Endothelial cell of umbilical vein (primary cell): ENCODE measurements at regions not wholly inside any gene's neighbourhood (a gene's known extent, or its start where the extent isn't known, plus 50 kb on each side); places are given as distances from the start of the nearest gene placed in this dataset.
"Not testable (repeated sequence)": the region's sequence is repeated elsewhere in the genome, so short reads cannot be mapped to it uniquely, and the experiment has no call there.

Experiments
- BruUV-seq: library from RNA; stranded (reverse); fragments of 400-500 nt; replicated peaks from 2 replicates; lab custom pipeline; 2021; lab: Mats Ljungman, UMichigan
- CTCF ChIA-PET: fragments of 300-600, 350-600 bp; sonication (Branson Sonifier 250); formaldehyde crosslinking; loops from one replicate; lab custom pipeline; 2021; ENCODE audit warnings: antibody characterized with exemption, inconsistent platforms; lab: Charles Lee
- POLR2A ChIA-PET: fragments of 300-600, 350-600 bp; sonication (Branson Sonifier 250); formaldehyde crosslinking; loops from one replicate; lab custom pipeline; 2021; ENCODE audit warnings: antibody characterized with exemption, inconsistent platforms; lab: Charles Lee
- DNase-seq: peaks from one replicate; pipeline ENCODE4 v3.0.0-alpha.2; 2011; ENCODE audit warnings: low read depth, low spot score
- FAIRE-seq: peaks from 2 replicates; lab custom pipeline; 2011; peaks lifted over from hg19 to GRCh38; lab: Jason Lieb, UNC
- H2AFZ ChIP-seq: 2 replicates; pipeline ENCODE4 v1.6.0; 2012; ENCODE audit warnings: low read depth, low read length, control low read depth, inconsistent platforms
- H3K27ac ChIP-seq: 2 replicates; pipeline ENCODE4 v1.5.1; 2011; ENCODE audit warnings: low read depth, mild to moderate bottlenecking, control low read depth, low read length, moderate library complexity; ENCODE audit not compliant: insufficient read depth
- H3K27me3 ChIP-seq, 2 experiments: 2 replicates each; pipeline versions ENCODE4 v1.6.0 to v1.6.1; 2011; ENCODE audit warnings: low read length in 2 of 2, mixed read lengths in 1 of 2; ENCODE audit not compliant: control insufficient read depth in 2 of 2, insufficient read depth in 2 of 2
- H3K36me3 ChIP-seq, 2 experiments: 2 replicates in 1 of 2; 3 replicates in 1 of 2; pipeline ENCODE4 v1.5.1; 2011; ENCODE audit warnings: low read length in 2 of 2, mild to moderate bottlenecking in 1 of 2, moderate library complexity in 1 of 2; ENCODE audit not compliant: control insufficient read depth in 2 of 2, insufficient read depth in 2 of 2; ENCODE audit errors: extremely low read depth in 1 of 2
- H3K4me1 ChIP-seq: 3 replicates; pipeline ENCODE4 v1.5.1; 2011; ENCODE audit warnings: mild to moderate bottlenecking, low read length; ENCODE audit not compliant: control insufficient read depth, insufficient read depth; ENCODE audit errors: extremely low read depth
- H3K4me2 ChIP-seq: 2 replicates; pipeline ENCODE4 v1.6.1; 2011; ENCODE audit warnings: low read length, control low read depth, mixed read lengths; ENCODE audit not compliant: insufficient read depth
- H3K4me3 ChIP-seq, 3 experiments: fragments of 200-600 bp in 1 of 3; sonication (generic), shearing (Covaris generic) in 1 of 3; replicated peaks in 1 of 3; 2 replicates each; pipeline ENCODE4 v1.5.1; 2011 to 2016; ENCODE audit warnings: control low read depth in 3 of 3, low read length in 3 of 3, mild to moderate bottlenecking in 2 of 3, inconsistent platforms in 1 of 3, low read depth in 1 of 3, moderate library complexity in 1 of 3; ENCODE audit not compliant: insufficient read depth in 1 of 3
- H3K79me2 ChIP-seq: 2 replicates; pipeline ENCODE4 v1.6.0; 2012; ENCODE audit warnings: low read length, inconsistent platforms; ENCODE audit not compliant: control insufficient read depth, insufficient read depth
- H3K9ac ChIP-seq: replicated peaks from 2 replicates; pipeline ENCODE3; 2011; ENCODE audit warnings: low read length, control low read depth; ENCODE audit not compliant: insufficient read depth; ENCODE audit errors: extremely low read depth
- H3K9me1 ChIP-seq: replicated peaks from 3 replicates; pipeline ENCODE4 v1.6.0; 2011; ENCODE audit warnings: mild to moderate bottlenecking, low read length; ENCODE audit not compliant: control insufficient read depth, insufficient read depth; ENCODE audit errors: extremely low read depth
- H3K9me3 ChIP-seq: replicated peaks from 2 replicates; pipeline ENCODE4 v1.5.1; 2012; ENCODE audit warnings: low read length, inconsistent platforms; ENCODE audit not compliant: control insufficient read depth, insufficient read depth
- H4K20me1 ChIP-seq: replicated peaks from 2 replicates; pipeline ENCODE3; 2011; ENCODE audit warnings: mild to moderate bottlenecking, low read length; ENCODE audit not compliant: control insufficient read depth, insufficient read depth; ENCODE audit errors: extremely low read depth
- EZH2 ChIP-seq: IDR thresholded peaks from 2 replicates; pipeline ENCODE4 v1.6.1; 2012; ENCODE audit warnings: borderline replicate concordance, low read depth, mild to moderate bottlenecking, moderate library complexity, low read length, inconsistent platforms; ENCODE audit not compliant: severe bottlenecking
- FOS ChIP-seq: IDR thresholded peaks from 2 replicates; pipeline ENCODE4 v1.6.1; 2011; ENCODE audit warnings: mild to moderate bottlenecking, low read length, moderate library complexity, borderline replicate concordance; ENCODE audit not compliant: insufficient read depth
- GATA2 ChIP-seq: IDR thresholded peaks from 2 replicates; pipeline ENCODE4 v1.7.0; 2011; ENCODE audit warnings: low read depth, mild to moderate bottlenecking, moderate library complexity, mixed read lengths, low read length; ENCODE audit not compliant: insufficient read length, insufficient read depth
- JUN ChIP-seq: IDR thresholded peaks from 2 replicates; pipeline ENCODE4 v1.6.1; 2011; ENCODE audit warnings: borderline replicate concordance, low read depth; ENCODE audit not compliant: insufficient read length, insufficient read depth
- MYC ChIP-seq: IDR thresholded peaks from one replicate; pipeline ENCODE4 v1.6.1; 2011; ENCODE audit warnings: mild to moderate bottlenecking, low read depth, low read length
- POLR2A ChIP-seq: IDR thresholded peaks from 2 replicates; pipeline ENCODE4 v1.6.1; 2012; ENCODE audit warnings: low read depth, mild to moderate bottlenecking, control low read depth, low read length
- POLR2AphosphoS5 ChIP-seq: IDR thresholded peaks from 2 replicates; pipeline ENCODE4 v1.6.1; 2012; ENCODE audit warnings: low read depth, mild to moderate bottlenecking, control low read depth, low read length, moderate library complexity; ENCODE audit not compliant: insufficient read depth
- dilution Hi-C: fragments of 300-500 bp; cut with MboI; formaldehyde crosslinking; loops from one replicate; pipeline ENCODE4 v1.15.0; 2019; ENCODE audit warnings: low sequenced_read_pairs; ENCODE audit not compliant: extremely low pct_ligation_motif_present
- intact Hi-C: fragments of 100-400 bp; cut with micrococcal nuclease; formaldehyde crosslinking; loops from one replicate; pipeline ENCODE4 v1.10.0; 2022
- TF ChIP-seq, protein P1 (sequence below): IDR thresholded peaks from 2 replicates; pipeline ENCODE4 v1.6.1; 2011; ENCODE audit not compliant: insufficient read depth, insufficient read length
- TF ChIP-seq, protein P2 (sequence below), 2 donors: IDR thresholded peaks; 1 replicate in 1 of 2; 2 replicates in 1 of 2; pipeline ENCODE4 v1.5.1; 2011; ENCODE audit warnings: low read length in 2 of 2, mild to moderate bottlenecking in 2 of 2, moderate library complexity in 2 of 2, control low read depth in 1 of 2, inconsistent platforms in 1 of 2, low read depth in 1 of 2; ENCODE audit not compliant: insufficient read depth in 1 of 2; ENCODE audit errors: extremely low read depth in 1 of 2

GRCh38 chr7:159306012-159306411, 161.3 kb upstream of the VIPR2 start:
- DNase-seq (no peak), FAIRE-seq (no peak)
- BruUV-seq: no TSS peak
- H3K4me1 ChIP-seq: no peaks in the 10 kb centered on the region
- no peak overlapping the region for H3K4me3 ChIP-seq
- dilution Hi-C loops: no loop called here
- no peak overlapping the region for H3K27ac ChIP-seq
- H3K4me2 ChIP-seq: no peak overlapping the region
- TF ChIP-seq POLR2AphosphoS5 (no peak), EZH2 (no peak), MYC (no peak), GATA2 (no peak), FOS (no peak), JUN (no peak), POLR2A (no peak)
- TF ChIP-seq, protein P1, sequence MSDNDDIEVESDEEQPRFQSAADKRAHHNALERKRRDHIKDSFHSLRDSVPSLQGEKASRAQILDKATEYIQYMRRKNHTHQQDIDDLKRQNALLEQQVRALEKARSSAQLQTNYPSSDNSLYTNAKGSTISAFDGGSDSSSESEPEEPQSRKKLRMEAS: no peak
- TF ChIP-seq, protein P2, sequence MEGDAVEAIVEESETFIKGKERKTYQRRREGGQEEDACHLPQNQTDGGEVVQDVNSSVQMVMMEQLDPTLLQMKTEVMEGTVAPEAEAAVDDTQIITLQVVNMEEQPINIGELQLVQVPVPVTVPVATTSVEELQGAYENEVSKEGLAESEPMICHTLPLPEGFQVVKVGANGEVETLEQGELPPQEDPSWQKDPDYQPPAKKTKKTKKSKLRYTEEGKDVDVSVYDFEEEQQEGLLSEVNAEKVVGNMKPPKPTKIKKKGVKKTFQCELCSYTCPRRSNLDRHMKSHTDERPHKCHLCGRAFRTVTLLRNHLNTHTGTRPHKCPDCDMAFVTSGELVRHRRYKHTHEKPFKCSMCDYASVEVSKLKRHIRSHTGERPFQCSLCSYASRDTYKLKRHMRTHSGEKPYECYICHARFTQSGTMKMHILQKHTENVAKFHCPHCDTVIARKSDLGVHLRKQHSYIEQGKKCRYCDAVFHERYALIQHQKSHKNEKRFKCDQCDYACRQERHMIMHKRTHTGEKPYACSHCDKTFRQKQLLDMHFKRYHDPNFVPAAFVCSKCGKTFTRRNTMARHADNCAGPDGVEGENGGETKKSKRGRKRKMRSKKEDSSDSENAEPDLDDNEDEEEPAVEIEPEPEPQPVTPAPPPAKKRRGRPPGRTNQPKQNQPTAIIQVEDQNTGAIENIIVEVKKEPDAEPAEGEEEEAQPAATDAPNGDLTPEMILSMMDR (IDR thresholded peaks at IDR 0.05; ENCODE audit: extremely low read depth in 1 of 2, insufficient read depth in 1 of 2, low read depth in 1 of 2, low read length in 2 of 2): no peak
- no peak overlapping the region for H2AFZ ChIP-seq
- H3K79me2 ChIP-seq: no peaks in the 10 kb centered on the region
- H3K36me3 ChIP-seq: no peaks in the 10 kb centered on the region
- no peaks in the 10 kb centered on the region for H3K27me3 ChIP-seq
- ChIA-PET CTCF (no interaction called here), POLR2A (no interaction called here)
- H3K9me1 ChIP-seq: no peaks in the 10 kb centered on the region
- no peaks in the 10 kb centered on the region for H4K20me1 ChIP-seq
- H3K9ac ChIP-seq: no peak overlapping the region
- no peaks in the 10 kb centered on the region for H3K9me3 ChIP-seq
- intact Hi-C loops: no loop called here

DNA sequence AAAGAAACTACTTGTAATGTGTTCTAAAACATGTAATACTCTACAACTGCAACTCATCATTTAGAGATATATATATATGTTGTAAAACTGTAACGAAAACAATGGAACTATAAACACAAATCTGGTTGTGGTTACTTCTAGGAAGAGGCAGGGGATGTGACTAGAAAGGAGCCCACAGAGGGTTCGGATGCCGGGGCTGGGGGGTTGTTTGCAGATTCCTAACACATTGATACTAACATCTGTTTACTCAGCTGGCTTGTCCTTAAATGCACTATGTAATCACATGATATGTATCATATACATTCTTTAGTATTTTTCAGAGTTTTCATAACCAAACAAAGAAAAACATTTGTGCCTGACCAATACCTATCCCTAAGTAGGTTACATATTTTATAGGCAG, 160.5 kb upstream of the VIPR2 start:
- intact Hi-C loops, H2AFZ ChIP-seq, H3K9me1 ChIP-seq, CTCF ChIA-PET, FAIRE-seq, H3K27ac ChIP-seq, BruUV-seq, H3K27me3 ChIP-seq, H3K4me1 ChIP-seq, H3K4me2 ChIP-seq, DNase-seq, H3K9me3 ChIP-seq, H3K4me3 ChIP-seq, H4K20me1 ChIP-seq, H3K79me2 ChIP-seq, dilution Hi-C loops, POLR2A ChIA-PET, H3K9ac ChIP-seq, H3K36me3 ChIP-seq: not testable (repeated sequence)

GRCh38 chr7:159303510-159303909, 158.8 kb upstream of the VIPR2 start:
- H3K9me1 ChIP-seq, H3K9me3 ChIP-seq, BruUV-seq, H3K9ac ChIP-seq, dilution Hi-C loops, intact Hi-C loops, FAIRE-seq, H3K27ac ChIP-seq, H3K4me2 ChIP-seq, DNase-seq, H3K4me1 ChIP-seq, H3K27me3 ChIP-seq, H3K79me2 ChIP-seq, H3K4me3 ChIP-seq, POLR2A ChIA-PET, H2AFZ ChIP-seq, H3K36me3 ChIP-seq, CTCF ChIA-PET, H4K20me1 ChIP-seq: not testable (repeated sequence)
